ENCODE measurements at regions not wholly inside any gene's neighbourhood (a gene's known extent, or its start where the extent isn't known, plus 50 kb on each side); places are given as distances from the start of the nearest gene placed in this dataset.
"Not testable (repeated sequence)": the region's sequence is repeated elsewhere in the genome, so short reads cannot be mapped to it uniquely, and the experiment has no call there.

- DNase-seq: not testable (repeated sequence)
These were observed 104.3 kb downstream of the MTPN start for GRCh38 chr7:135872861-135873260.

- DNase-seq: no peak
These were observed 114.2 kb upstream of the FAM180A start for GRCh38 chr7:135862586-135863340.

DNA sequence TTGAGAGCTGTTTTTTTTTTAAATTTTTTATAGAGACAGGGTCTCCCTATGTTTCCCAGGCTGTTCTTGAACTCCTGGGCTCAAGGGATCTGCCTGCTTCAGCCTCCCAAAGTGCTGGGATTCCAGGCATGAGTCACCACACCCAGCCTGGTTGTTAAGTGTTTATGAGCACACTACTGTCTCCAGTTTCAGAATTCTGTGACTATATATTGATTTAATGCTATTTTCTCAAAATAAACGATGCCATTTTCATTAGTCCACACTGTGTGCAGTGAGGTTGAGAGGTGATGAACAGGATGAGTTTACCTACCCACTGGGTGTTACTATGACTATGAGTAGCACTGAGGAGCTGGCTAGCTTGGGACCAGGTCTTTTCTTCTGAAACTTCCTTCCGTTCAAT is 110.9 kb upstream of the FAM180A start:
- no peak for DNase-seq

- no peak for DNase-seq
These were observed 110.2 kb upstream of the FAM180A start for GRCh38 chr7:135858851-135859250.

DNA sequence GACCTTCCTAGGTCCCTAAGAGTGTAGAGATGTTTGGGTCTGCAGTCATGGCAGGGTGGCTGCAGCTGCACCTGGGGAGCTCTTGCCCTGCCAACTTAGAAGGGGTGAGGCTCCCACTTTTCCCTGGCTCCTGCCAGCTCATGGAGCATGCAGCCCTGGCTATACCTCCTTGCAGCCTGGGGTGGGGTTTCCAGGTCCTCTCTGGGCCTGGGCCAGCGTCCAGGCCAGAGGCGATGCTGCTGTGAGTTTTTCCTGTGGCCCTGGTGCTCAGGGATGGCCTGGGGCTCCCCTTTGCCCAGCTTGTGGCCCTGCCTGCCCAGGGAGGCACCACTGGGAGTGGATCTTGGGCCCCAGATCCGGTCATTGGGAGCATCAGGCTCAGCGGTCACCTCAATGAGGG is 109.8 kb upstream of the FAM180A start:
- no peak for DNase-seq

GRCh38 chr7:135857519-135858274 is 109.1 kb upstream of the FAM180A start:
- DNase-seq: no peak

GRCh38 chr7:135856356-135857144 is 107.9 kb upstream of the FAM180A start:
- no peak for DNase-seq

DNA sequence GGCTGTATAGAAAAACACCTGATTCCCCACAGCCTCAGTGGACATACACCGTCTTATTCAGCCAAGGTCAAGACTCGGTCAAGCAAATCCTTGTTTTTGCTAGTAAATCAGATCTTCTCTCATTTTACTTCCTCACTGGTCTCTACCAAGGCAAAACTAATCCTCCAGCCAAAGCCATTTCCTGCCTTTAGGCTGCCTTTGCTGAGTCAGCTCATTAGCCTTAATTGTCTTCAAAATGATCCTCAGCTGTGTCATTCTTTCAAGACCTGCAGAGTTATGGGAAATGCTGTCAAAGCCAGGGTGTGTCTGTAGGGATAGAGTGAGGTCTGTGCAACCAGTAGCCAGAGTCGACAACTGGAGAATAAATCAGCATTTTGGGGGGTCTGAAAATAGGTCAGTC is 107.2 kb upstream of the FAM180A start:
- no peak for DNase-seq

DNA sequence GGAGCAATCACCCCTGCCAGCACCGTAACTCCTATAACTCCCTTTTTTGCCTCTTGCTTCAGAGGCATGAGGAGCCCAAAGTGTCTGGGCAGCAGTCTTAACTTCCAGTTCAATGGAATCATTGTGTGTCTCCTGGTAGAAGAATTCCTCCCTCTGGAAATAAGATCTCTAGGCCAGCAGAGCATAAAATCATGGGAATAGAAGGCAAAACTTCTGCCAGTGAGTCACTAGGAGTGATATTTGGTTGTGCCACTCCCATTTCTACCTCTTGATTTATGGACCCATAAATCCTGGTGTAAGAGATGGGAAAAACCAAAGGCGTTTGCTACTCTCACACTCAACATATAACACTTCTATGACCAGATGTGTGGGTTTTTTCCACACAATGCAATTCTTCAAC is 104.9 kb upstream of the FAM180A start:
- no peak for DNase-seq

GRCh38 chr7:135853008-135853407 is 104.4 kb upstream of the FAM180A start:
- DNase-seq: no peak

DNA sequence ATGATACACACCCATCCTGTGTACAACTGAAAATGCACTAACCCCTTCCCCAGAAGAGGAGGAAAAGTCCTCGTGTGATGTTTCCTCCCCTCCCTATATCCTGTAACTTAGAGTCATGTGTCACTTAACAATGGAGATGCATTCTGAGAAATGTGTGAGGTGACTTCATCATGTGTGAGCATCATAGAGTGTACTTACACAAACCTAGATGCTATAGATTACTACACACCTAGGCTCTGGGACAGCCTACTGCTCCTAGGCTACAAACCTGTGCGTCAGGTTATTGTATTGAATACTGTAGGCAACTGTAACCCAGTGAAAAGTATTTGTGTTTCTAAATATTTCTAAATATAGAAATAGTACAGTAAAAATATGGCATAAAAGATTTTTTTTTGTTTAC is 98.6 kb upstream of the FAM180A start:
- DNase-seq: no peak

DNA sequence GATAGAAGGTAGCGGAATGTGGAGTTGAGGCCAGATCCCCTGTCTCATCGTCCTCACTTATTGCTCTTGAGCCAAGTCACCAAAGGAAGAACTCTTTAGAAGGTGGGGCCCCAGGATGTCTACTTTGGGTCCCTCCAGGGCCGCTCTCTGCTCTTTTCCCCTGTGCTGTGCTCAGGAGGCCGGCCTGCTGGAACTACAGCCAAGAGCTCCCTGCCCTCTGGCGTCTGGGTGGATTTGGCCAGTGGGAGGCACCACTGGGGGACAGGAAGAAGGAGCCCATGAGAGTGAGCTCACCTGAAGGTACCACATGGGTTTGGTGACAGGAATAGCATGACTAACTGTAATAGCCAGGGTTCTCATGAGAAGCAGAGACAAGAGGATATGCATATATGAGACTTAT is 97.7 kb upstream of the FAM180A start:
- peak; percentile 10 for DNase-seq

DNA sequence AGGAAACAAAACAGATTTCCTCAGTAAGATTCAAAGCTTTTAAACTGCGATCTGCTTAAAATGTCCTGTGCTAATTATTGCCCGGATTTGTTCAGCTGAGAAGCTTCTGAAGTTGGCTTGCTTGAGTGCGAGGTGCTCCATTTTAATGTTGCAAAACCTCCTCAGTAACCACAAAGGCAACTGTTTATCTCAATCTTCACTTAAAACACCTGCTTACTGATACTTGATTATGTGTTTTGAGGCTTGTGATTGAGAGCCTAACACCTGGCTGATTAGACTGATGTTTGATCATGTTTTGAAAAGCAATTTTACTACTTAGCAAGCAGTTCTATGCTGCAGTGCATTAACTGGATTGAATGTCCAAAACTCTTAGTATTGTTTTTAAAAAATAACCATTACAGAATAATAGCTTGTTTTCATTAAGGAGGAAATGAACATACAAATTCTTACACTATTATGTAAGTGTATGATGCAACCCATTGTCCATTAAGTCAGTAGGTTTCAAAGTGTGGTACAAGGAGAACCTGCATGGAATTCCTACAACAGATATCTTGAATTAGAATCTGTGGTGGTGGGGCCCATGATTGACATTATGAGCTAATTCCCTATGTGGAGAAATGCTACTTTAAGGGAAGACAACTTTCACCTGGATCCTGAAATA is 96.9 kb upstream of the FAM180A start:
- no peak for DNase-seq

DNA sequence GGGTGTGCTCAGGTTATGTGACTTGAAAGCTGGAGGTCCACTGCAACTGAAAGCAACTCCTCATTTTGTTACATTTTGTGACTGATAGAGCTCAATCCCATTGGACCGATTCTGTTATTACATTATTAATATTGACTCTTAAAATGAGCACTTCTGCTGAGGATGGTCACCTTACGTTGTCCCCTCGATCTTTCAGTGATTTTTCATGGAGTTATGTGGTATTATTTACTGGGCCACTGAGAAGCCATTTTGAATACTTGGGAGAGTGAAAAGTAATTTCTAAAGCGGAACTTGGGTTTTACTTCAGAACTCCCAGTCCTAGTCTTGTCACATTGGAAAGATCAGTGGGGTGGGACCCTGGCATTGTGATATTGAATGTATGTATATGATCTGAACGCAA is 96.3 kb upstream of the FAM180A start:
- DNase-seq: no peak

DNA sequence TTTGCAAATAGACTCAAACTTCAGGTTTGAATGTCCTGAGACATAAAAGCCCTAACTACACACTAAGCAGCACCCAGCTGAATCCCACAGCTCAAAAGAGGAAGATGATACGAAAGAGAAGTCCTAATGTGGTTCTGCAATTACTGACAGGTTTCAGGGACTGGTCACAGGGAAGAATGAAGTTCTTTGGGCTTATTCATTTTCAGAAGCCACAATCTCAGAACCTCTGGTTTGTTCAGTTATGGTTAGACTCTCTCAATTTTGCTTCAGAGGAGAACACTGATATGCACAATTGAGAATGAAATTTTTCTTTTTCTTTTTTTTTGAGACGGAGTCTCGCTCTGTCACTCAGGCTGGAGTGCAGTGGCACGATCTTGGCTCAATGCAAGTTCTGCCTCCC is 94.6 kb upstream of the FAM180A start:
- DNase-seq: no peak

- DNase-seq: no peak
These were observed 94.0 kb upstream of the FAM180A start for GRCh38 chr7:135842446-135843179.

DNA sequence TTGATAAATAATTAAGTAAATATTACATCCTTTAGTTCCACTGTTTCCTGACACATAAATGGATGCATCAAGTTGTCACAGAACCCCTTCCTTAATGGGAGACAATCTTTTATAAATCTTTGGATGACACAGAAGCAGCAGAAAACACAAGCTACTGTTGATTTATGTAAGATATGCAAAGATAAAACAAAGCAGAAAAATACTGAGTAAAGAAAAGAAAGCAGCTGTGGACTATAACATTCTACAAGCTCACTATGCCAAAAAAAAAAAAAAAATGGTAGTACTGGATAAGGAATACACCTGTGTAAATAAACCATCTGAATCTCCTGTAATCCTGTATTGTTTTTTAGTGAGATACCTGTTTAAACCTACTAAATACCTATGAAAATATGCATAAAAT is 92.0 kb upstream of the FAM180A start:
- no peak for DNase-seq

- DNase-seq: no peak
These were observed 89.1 kb upstream of the FAM180A start for GRCh38 chr7:135837675-135838074.

DNA sequence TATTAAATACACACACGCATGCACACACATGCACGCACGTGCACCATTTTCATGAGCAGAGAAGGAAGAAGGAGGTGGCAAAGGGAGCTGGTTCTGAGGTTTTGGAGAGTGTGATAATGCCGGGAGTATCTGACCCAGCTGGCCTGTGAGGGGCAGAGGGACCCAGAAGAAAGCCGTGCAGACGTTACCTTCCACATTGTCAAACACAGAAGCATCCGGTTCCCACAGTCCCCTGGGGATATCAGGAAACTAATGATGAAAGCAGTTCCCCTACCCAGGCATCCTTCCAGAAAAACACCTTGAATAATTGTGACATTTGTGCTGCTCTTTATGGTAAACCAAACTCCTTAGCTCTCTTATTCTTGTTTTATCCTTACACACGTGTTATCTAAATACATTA is 85.7 kb upstream of the FAM180A start:
- no peak for DNase-seq

- DNase-seq: peak; percentile 2
These were observed 85.0 kb upstream of the FAM180A start for GRCh38 chr7:135833642-135834041.

GRCh38 chr7:135831455-135832195 is 83.0 kb upstream of the FAM180A start:
- DNase-seq: no peak

GRCh38 chr7:135828604-135829003 is 80.0 kb upstream of the FAM180A start:
- no peak for DNase-seq
